HCT116 (cell line): ENCODE measurements at regions not wholly inside any gene's neighbourhood (a gene's known extent, or its start where the extent isn't known, plus 50 kb on each side); places are given as distances from the start of the nearest gene placed in this dataset.

Experiments
- ATAC-seq: fragments of 200-7000 bp; cut with Tn5 transposase; 2 replicates; pipeline ENCODE4 v1.9.1; 2020; ENCODE audit warnings: mild to moderate bottlenecking, moderate library complexity
- BruUV-seq: library from RNA; stranded (reverse); fragments of 400-500 nt; replicated peaks from 2 replicates; lab custom pipeline; 2021; lab: Mats Ljungman, UMichigan
- CTCF ChIA-PET: fragments of 300-600 bp; sonication (Branson Sonifier 250); formaldehyde crosslinking; loops from one replicate; lab custom pipeline; 2021; ENCODE audit warnings: antibody characterized with exemption; lab: Charles Lee
- POLR2A ChIA-PET: fragments of 300-600, 350-600 bp; sonication (Branson Sonifier 250); formaldehyde crosslinking; loops from one replicate; lab custom pipeline; 2021; ENCODE audit warnings: antibody characterized with exemption; lab: Charles Lee
- RAD21 ChIA-PET, 2 experiments: fragments of 300-600 bp; sonication (Branson Sonifier 250); formaldehyde crosslinking; loops; one replicate each; lab custom pipeline; 2023; ENCODE audit warnings: low total read pairs in 2 of 2; ENCODE audit not compliant: uncharacterized antibody in 2 of 2, unreplicated experiment in 2 of 2, low non-redundant PET in 1 of 2; lab: Charles Lee
- DNase-seq: peaks from one replicate; pipeline ENCODE4 v3.0.0-alpha.2; 2010; ENCODE audit warnings: low read depth, low spot score
- H2AFZ ChIP-seq: fragments of 200-600 bp; shearing (Covaris generic), sonication (generic); 2 replicates; pipeline ENCODE4 v1.6.1; 2017; ENCODE audit warnings: low read depth, mixed run types, mixed read lengths, antibody characterized with exemption, low read length; ENCODE audit not compliant: poor library complexity, severe bottlenecking
- H3K27ac ChIP-seq: 2 replicates; pipeline ENCODE4 v1.5.1; 2012; ENCODE audit warnings: low read depth, low read length
- H3K27me3 ChIP-seq: fragments of 200-600 bp; sonication (generic); 2 replicates; pipeline ENCODE4 v1.6.1; 2016; ENCODE audit warnings: mixed run types, low read length, mixed read lengths; ENCODE audit not compliant: insufficient read depth
- H3K36me3 ChIP-seq, 2 experiments: fragments of 200-500 bp in 1 of 2; fragments of 200-600 bp in 1 of 2; sonication (Bioruptor generic) in 1 of 2; sonication (generic) in 1 of 2; 2 replicates each; pipeline versions ENCODE4 v1.5.1 to v1.6.1; 2014 to 2016; ENCODE audit warnings: low read length in 2 of 2, inconsistent platforms in 1 of 2, mixed read lengths in 1 of 2, mixed run types in 1 of 2; ENCODE audit not compliant: insufficient read depth in 2 of 2, control insufficient read depth in 1 of 2
- H3K4me1 ChIP-seq, 2 experiments: fragments of 200-600 bp in 1 of 2; sonication (generic) in 1 of 2; 2 replicates each; pipeline versions ENCODE4 v1.5.1 to v1.6.1; 2012 to 2017; ENCODE audit warnings: low read length in 2 of 2, inconsistent platforms in 1 of 2, mild to moderate bottlenecking in 1 of 2, mixed read lengths in 1 of 2, mixed run types in 1 of 2, moderate library complexity in 1 of 2; ENCODE audit not compliant: insufficient read depth in 2 of 2, control insufficient read depth in 1 of 2
- H3K4me2 ChIP-seq: fragments of 200-600 bp; sonication (generic); 2 replicates; pipeline ENCODE4 v1.6.1; 2017; ENCODE audit warnings: mixed run types, low read length, mixed read lengths
- H3K4me3 ChIP-seq, 2 experiments: fragments of 200-600 bp in 1 of 2; sonication (generic) in 1 of 2; replicated peaks in 1 of 2; 2 replicates each; pipeline ENCODE4 v1.5.1; 2011 to 2016; ENCODE audit warnings: low read length in 2 of 2, control low read depth in 1 of 2, low read depth in 1 of 2, mild to moderate bottlenecking in 1 of 2, mixed read lengths in 1 of 2, mixed run types in 1 of 2
- H3K79me2 ChIP-seq: fragments of 200-600 bp; sonication (generic); 2 replicates; pipeline ENCODE4 v1.6.1; 2017; ENCODE audit warnings: mild to moderate bottlenecking, mixed run types, low read length, moderate library complexity, mixed read lengths; ENCODE audit not compliant: insufficient read depth
- H3K9ac ChIP-seq: fragments of 200-600 bp; sonication (generic); 2 replicates; pipeline ENCODE4 v1.6.1; 2016; ENCODE audit warnings: low read length, mixed read lengths
- H3K9me2 ChIP-seq: fragments of 200-600 bp; sonication (generic), shearing (Covaris generic); 2 replicates; pipeline ENCODE4 v1.6.1; 2017; ENCODE audit warnings: mixed run types, mild to moderate bottlenecking, moderate library complexity; ENCODE audit not compliant: insufficient read depth
- H3K9me3 ChIP-seq, 2 experiments: fragments of 200-500 bp in 1 of 2; fragments of 200-600 bp in 1 of 2; sonication (Bioruptor generic) in 1 of 2; sonication (generic) in 1 of 2; 2 replicates each; pipeline ENCODE4 v1.6.1; 2014 to 2017; ENCODE audit warnings: low read length in 2 of 2, mixed read lengths in 2 of 2, inconsistent platforms in 1 of 2, low read depth in 1 of 2, mild to moderate bottlenecking in 1 of 2, mixed run types in 1 of 2, moderate library complexity in 1 of 2; ENCODE audit not compliant: control insufficient read depth in 1 of 2, insufficient read depth in 1 of 2
- H4K20me1 ChIP-seq: fragments of 200-600 bp; sonication (generic), shearing (Covaris generic); 2 replicates; pipeline ENCODE4 v1.6.1; 2017; ENCODE audit warnings: mixed run types, mild to moderate bottlenecking, moderate library complexity; ENCODE audit not compliant: insufficient read depth
- CBX3 ChIP-seq: IDR thresholded peaks from 2 replicates; pipeline ENCODE4 v1.6.1; 2012; ENCODE audit warnings: low read depth
- CEBPB ChIP-seq: IDR thresholded peaks from 2 replicates; pipeline ENCODE4 v1.6.1; 2012; ENCODE audit warnings: low read depth
- EGR1 ChIP-seq: IDR thresholded peaks from 2 replicates; pipeline ENCODE4 v1.6.1; 2012; ENCODE audit warnings: low read depth
- ELF1 ChIP-seq: IDR thresholded peaks from 2 replicates; pipeline ENCODE4 v1.6.1; 2012; ENCODE audit warnings: low read depth, borderline replicate concordance
- EZH2phosphoT487 ChIP-seq: fragments of 200-600 bp; IDR thresholded peaks from 2 replicates; pipeline ENCODE4 v1.6.1; 2018; ENCODE audit warnings: antibody characterized with exemption, borderline replicate concordance
- FOSL1 ChIP-seq: IDR thresholded peaks from 2 replicates; pipeline ENCODE4 v1.6.1; 2012; ENCODE audit warnings: low read depth
- MAX ChIP-seq: IDR thresholded peaks from 2 replicates; pipeline ENCODE4 v1.6.1; 2012
- RAD21 ChIP-seq: IDR thresholded peaks from 2 replicates; pipeline ENCODE4 v1.6.1; 2012; ENCODE audit warnings: low read depth, mild to moderate bottlenecking
- SRF ChIP-seq: IDR thresholded peaks from 2 replicates; pipeline ENCODE4 v1.6.1; 2012; ENCODE audit warnings: low read depth
- TCF7L2 ChIP-seq: IDR thresholded peaks from 2 replicates; pipeline ENCODE4 v1.7.0; 2011; ENCODE audit warnings: borderline replicate concordance, inconsistent platforms; ENCODE audit not compliant: insufficient read depth, insufficient read length; ENCODE audit errors: extremely low read depth
- intact Hi-C: fragments of 100-400 bp; cut with micrococcal nuclease; formaldehyde crosslinking; loops from 2 replicates; pipeline ENCODE4 v1.10.0; 2022
- TF ChIP-seq, protein P1 (sequence below): IDR thresholded peaks from 2 replicates; pipeline ENCODE4 v1.6.1; 2011; ENCODE audit warnings: mild to moderate bottlenecking, low read length, moderate library complexity; ENCODE audit not compliant: insufficient replicate concordance; ENCODE audit errors: extremely low read depth

- Histone ChIP-seq H3K4me1 (no peaks in the 10 kb centered on the region), H4K20me1 (no peaks in the 10 kb centered on the region), H3K9me3 (no peaks in the 10 kb centered on the region), H2AFZ (no peak overlapping the region), H3K9ac (no peak overlapping the region), H3K36me3 (no peaks in the 10 kb centered on the region), H3K79me2 (no peaks in the 10 kb centered on the region), H3K9me2 (no peaks in the 10 kb centered on the region), H3K27ac (no peak overlapping the region), H3K4me2 (no peak overlapping the region), H3K4me3 (no peak overlapping the region), H3K27me3 (peaks cover 9% of the 10 kb centered on the region)
- intact Hi-C loops, result no loop called here
- CTCF ChIA-PET, result no interaction called here
- RAD21 ChIA-PET, result no interaction called here
- BruUV-seq, result no TSS peak
- TF ChIP-seq SRF, result no peak
- TF ChIP-seq MAX, result no peak
- no peak for TF ChIP-seq ELF1
- no peak for TF ChIP-seq EGR1
- POLR2A ChIA-PET, result no interaction called here
- ATAC-seq (no peak), DNase-seq (no peak)
Measured at GRCh38 chr7:51666266-51666665, 349.7 kb upstream of the COBL start.

DNA sequence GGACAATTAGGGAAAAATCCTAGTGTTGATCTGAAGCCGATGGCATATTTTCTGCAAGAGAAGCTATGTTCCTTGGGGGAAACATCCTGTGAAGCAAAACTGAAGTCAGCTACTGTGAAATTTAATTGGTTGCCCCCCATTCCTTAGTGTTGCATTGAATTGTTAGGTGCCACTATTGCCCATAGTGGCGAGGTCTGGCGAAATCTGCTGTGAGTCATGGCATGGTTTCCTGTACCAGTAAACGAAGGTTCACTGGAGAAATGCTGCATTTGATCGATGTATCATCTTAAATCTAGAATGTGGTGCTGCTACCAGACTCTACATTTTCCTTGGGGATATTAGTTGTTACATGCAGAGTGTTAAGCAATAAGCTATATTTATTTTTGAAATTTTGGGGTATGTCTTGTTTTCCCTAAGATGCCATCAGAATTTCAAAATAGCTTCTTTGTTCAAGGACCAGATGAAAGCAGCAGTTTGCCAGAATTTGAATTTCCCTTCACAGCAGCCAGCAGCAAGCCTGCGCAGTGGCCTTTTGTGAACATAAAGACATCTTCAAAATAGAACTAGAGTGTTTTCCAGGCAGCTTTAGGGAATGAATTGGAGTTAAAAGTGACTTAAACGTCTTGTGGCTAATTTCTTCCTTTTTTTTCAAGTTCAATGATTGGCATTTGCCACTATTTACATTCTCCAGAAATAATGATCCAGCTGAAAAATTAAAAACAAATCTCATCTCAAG lies 348.6 kb upstream of the COBL start:
- Histone ChIP-seq H3K27me3 (peaks cover 9% of the 10 kb centered on the region), H4K20me1 (no peaks in the 10 kb centered on the region), H3K27ac (no peak overlapping the region), H2AFZ (no peak overlapping the region), H3K79me2 (no peaks in the 10 kb centered on the region), H3K4me3 (no peak overlapping the region), H3K9me2 (no peaks in the 10 kb centered on the region), H3K4me2 (no peak overlapping the region), H3K36me3 (no peaks in the 10 kb centered on the region), H3K4me1 (no peaks in the 10 kb centered on the region), H3K9me3 (no peaks in the 10 kb centered on the region), H3K9ac (no peak overlapping the region)
- ATAC-seq, result no peak
- ChIA-PET RAD21 (no interaction called here), POLR2A (no interaction called here), CTCF (no interaction called here)
- no TSS peak for BruUV-seq
- no peak for DNase-seq
- intact Hi-C loops, result no loop called here
- TF ChIP-seq RAD21 (no peak), CBX3 (no peak), EZH2phosphoT487 (no peak), CEBPB (no peak), TCF7L2 (no peak), EGR1 (no peak), FOSL1 (no peak), ELF1 (no peak)
- TF ChIP-seq, protein P1, sequence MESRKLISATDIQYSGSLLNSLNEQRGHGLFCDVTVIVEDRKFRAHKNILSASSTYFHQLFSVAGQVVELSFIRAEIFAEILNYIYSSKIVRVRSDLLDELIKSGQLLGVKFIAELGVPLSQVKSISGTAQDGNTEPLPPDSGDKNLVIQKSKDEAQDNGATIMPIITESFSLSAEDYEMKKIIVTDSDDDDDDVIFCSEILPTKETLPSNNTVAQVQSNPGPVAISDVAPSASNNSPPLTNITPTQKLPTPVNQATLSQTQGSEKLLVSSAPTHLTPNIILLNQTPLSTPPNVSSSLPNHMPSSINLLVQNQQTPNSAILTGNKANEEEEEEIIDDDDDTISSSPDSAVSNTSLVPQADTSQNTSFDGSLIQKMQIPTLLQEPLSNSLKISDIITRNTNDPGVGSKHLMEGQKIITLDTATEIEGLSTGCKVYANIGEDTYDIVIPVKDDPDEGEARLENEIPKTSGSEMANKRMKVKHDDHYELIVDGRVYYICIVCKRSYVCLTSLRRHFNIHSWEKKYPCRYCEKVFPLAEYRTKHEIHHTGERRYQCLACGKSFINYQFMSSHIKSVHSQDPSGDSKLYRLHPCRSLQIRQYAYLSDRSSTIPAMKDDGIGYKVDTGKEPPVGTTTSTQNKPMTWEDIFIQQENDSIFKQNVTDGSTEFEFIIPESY, result no peak
